ENCODE measurements at regions not wholly inside any gene's neighbourhood (a gene's known extent, or its start where the extent isn't known, plus 50 kb on each side); places are given as distances from the start of the nearest gene placed in this dataset.

DNA sequence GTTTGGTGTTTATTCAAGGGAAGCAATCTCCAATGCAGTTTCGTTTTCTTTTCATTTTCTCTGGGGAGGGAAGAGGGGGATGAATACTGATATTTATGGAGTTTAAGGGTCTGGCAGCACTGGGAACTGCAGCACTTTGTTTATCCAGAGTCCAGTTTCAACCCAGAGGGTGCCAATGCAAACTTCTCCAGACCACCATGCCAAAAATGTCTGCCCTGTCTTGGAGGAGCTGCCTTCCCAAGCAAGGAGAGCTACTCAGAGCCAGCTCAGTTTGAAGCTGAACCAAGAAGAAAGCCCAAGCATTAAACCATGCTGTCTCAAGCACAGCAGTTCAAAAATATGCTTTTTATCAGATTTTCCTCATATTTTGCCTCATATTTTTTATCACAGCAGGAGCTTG, 589.7 kb downstream of the LMO4 start:
- no peak for TF ChIP-seq CTCF (IDR thresholded peaks at IDR 0.05; ENCODE audit: low read depth, low read length, missing input control)
- TF ChIP-seq GABPA (IDR thresholded peaks at IDR 0.05 in 1 of 2, conservative IDR thresholded peaks at IDR 0.05 in 1 of 2): no peak
- TF ChIP-seq, protein P1, sequence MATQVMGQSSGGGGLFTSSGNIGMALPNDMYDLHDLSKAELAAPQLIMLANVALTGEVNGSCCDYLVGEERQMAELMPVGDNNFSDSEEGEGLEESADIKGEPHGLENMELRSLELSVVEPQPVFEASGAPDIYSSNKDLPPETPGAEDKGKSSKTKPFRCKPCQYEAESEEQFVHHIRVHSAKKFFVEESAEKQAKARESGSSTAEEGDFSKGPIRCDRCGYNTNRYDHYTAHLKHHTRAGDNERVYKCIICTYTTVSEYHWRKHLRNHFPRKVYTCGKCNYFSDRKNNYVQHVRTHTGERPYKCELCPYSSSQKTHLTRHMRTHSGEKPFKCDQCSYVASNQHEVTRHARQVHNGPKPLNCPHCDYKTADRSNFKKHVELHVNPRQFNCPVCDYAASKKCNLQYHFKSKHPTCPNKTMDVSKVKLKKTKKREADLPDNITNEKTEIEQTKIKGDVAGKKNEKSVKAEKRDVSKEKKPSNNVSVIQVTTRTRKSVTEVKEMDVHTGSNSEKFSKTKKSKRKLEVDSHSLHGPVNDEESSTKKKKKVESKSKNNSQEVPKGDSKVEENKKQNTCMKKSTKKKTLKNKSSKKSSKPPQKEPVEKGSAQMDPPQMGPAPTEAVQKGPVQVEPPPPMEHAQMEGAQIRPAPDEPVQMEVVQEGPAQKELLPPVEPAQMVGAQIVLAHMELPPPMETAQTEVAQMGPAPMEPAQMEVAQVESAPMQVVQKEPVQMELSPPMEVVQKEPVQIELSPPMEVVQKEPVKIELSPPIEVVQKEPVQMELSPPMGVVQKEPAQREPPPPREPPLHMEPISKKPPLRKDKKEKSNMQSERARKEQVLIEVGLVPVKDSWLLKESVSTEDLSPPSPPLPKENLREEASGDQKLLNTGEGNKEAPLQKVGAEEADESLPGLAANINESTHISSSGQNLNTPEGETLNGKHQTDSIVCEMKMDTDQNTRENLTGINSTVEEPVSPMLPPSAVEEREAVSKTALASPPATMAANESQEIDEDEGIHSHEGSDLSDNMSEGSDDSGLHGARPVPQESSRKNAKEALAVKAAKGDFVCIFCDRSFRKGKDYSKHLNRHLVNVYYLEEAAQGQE (IDR thresholded peaks at IDR 0.05): no peak
- no peak for TF ChIP-seq RAD21 (IDR thresholded peaks at IDR 0.05)
- TF ChIP-seq, protein P2, sequence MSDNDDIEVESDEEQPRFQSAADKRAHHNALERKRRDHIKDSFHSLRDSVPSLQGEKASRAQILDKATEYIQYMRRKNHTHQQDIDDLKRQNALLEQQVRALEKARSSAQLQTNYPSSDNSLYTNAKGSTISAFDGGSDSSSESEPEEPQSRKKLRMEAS (IDR thresholded peaks at IDR 0.05): no peak
